ENCODE measurements at regions not wholly inside any gene's neighbourhood (a gene's known extent, or its start where the extent isn't known, plus 50 kb on each side); places are given as distances from the start of the nearest gene placed in this dataset.

- Mint-ChIP-seq H3K27ac (no peak overlapping the region; the same call in 1 of the 2 replicates), H3K36me3 (ENCODE audit: low read depth) (no peaks in the 10 kb centered on the region), H3K4me1 (peaks cover 5% of the 10 kb centered on the region; the same call in 2 of the 3 replicates), H3K27me3 (ENCODE audit: insufficient read depth, low read depth, poor library complexity) (no peaks in the 10 kb centered on the region), H3K4me3 (no peak overlapping the region), H3K9me3 (no peaks in the 10 kb centered on the region)
- no peaks in the 10 kb centered on the region for H3K79me2 ChIP-seq (replicated peaks; ENCODE audit: insufficient read depth)
- no peaks in the 10 kb centered on the region for H3K36me3 ChIP-seq (ENCODE audit: insufficient read depth)
- no peak for DNase-seq (ENCODE audit: low spot score)
- no peaks in the 10 kb centered on the region for H3F3A ChIP-seq (replicated peaks; ENCODE audit: low read depth)
- no peak for ATAC-seq
- no peak overlapping the region for H3K4me2 ChIP-seq
- H3K9me2 ChIP-seq (ENCODE audit: insufficient read depth) = no peaks in the 10 kb centered on the region
- no peaks in the 10 kb centered on the region for H3K27me3 ChIP-seq (ENCODE audit: insufficient read depth)
- H3K4me3 ChIP-seq = no peak overlapping the region
- TF ChIP-seq STAT1 (IDR thresholded peaks at IDR 0.05; ENCODE audit: unreplicated experiment) (no peak), CTCF (conservative IDR thresholded peaks at IDR 0.05; ENCODE audit: low read depth in 2 of 2) (no peak), EZH2 (IDR thresholded peaks at IDR 0.05; ENCODE audit: low read depth, unreplicated experiment) (no peak), JUNB (IDR thresholded peaks at IDR 0.05; ENCODE audit: unreplicated experiment) (no peak), EZH2phosphoT487 (IDR thresholded peaks at IDR 0.05; ENCODE audit: unreplicated experiment) (no peak), POLR2AphosphoS5 (IDR thresholded peaks at IDR 0.05; ENCODE audit: low read depth) (no peak), CREB1 (CRISPR knock-in tag; IDR thresholded peaks at IDR 0.05; ENCODE audit: low read depth) (no peak), ZNF331 (CRISPR knock-in tag; IDR thresholded peaks at IDR 0.05; ENCODE audit: low read depth) (no peak)
- H4K20me1 ChIP-seq (replicated peaks; ENCODE audit: insufficient read depth) = no peaks in the 10 kb centered on the region
- no peak overlapping the region for H2AFZ ChIP-seq
- no peak overlapping the region for H3K27ac ChIP-seq (ENCODE audit: low read depth)
- no peaks in the 10 kb centered on the region for H3K4me1 ChIP-seq (ENCODE audit: insufficient read depth)
Observed at GRCh38 chr7:13185139-13185538, 497.7 kb downstream of the ARL4A start.

GRCh38 chr7:13188236-13188805 is 500.9 kb downstream of the ARL4A start:
- Mint-ChIP-seq H3K27ac (peak overlapping the region; percentile 31; the same call in 1 of the 2 replicates), H3K9me3 (no peaks in the 10 kb centered on the region), H3K36me3 (ENCODE audit: low read depth) (no peaks in the 10 kb centered on the region), H3K27me3 (ENCODE audit: insufficient read depth, low read depth, poor library complexity) (no peaks in the 10 kb centered on the region), H3K4me3 (no peak overlapping the region), H3K4me1 (peaks cover 5% of the 10 kb centered on the region; the same call in 2 of the 3 replicates)
- no peaks in the 10 kb centered on the region for H3K9me2 ChIP-seq (ENCODE audit: insufficient read depth)
- no peak overlapping the region for H2AFZ ChIP-seq
- H3K4me1 ChIP-seq (ENCODE audit: insufficient read depth) = no peaks in the 10 kb centered on the region
- H3K4me3 ChIP-seq = no peak overlapping the region
- H3K79me2 ChIP-seq (replicated peaks; ENCODE audit: insufficient read depth) = no peaks in the 10 kb centered on the region
- no peak overlapping the region for H3K27ac ChIP-seq (ENCODE audit: low read depth)
- no peak for DNase-seq (ENCODE audit: low spot score)
- ATAC-seq = no peak
- H4K20me1 ChIP-seq (replicated peaks; ENCODE audit: insufficient read depth) = no peaks in the 10 kb centered on the region
- H3K27me3 ChIP-seq (ENCODE audit: insufficient read depth) = no peaks in the 10 kb centered on the region
- H3K4me2 ChIP-seq = no peak overlapping the region
- H3K36me3 ChIP-seq (ENCODE audit: insufficient read depth) = no peaks in the 10 kb centered on the region
- H3F3A ChIP-seq (replicated peaks; ENCODE audit: low read depth) = no peaks in the 10 kb centered on the region
- TF ChIP-seq EZH2 (IDR thresholded peaks at IDR 0.05; ENCODE audit: low read depth, unreplicated experiment) (no peak), POLR2AphosphoS5 (IDR thresholded peaks at IDR 0.05; ENCODE audit: low read depth) (no peak), ZNF462 (CRISPR knock-in tag; IDR thresholded peaks at IDR 0.05) (no peak), ZNF331 (CRISPR knock-in tag; IDR thresholded peaks at IDR 0.05; ENCODE audit: low read depth) (no peak), ZNF114 (CRISPR knock-in tag; IDR thresholded peaks at IDR 0.05) (no peak), JUNB (IDR thresholded peaks at IDR 0.05; ENCODE audit: unreplicated experiment) (no peak), EZH2phosphoT487 (IDR thresholded peaks at IDR 0.05; ENCODE audit: unreplicated experiment) (no peak), STAT1 (IDR thresholded peaks at IDR 0.05; ENCODE audit: unreplicated experiment) (no peak), ETS1 (IDR thresholded peaks at IDR 0.05) (no peak)

Measured in GM23338 (cell line).